ENCODE measurements at regions not wholly inside any gene's neighbourhood (a gene's known extent, or its start where the extent isn't known, plus 50 kb on each side); places are given as distances from the start of the nearest gene placed in this dataset.

- no peak for TF ChIP-seq EZH2 (IDR thresholded peaks at IDR 0.05; ENCODE audit: borderline replicate concordance, control insufficient read depth, low read depth, low read length)
- no peak for TF ChIP-seq SMC3 (IDR thresholded peaks at IDR 0.05; ENCODE audit: borderline replicate concordance, low read length)
- TF ChIP-seq GATAD2B (conservative IDR thresholded peaks at IDR 0.05; ENCODE audit: low read depth) = no peak
- TF ChIP-seq CREB1 (IDR thresholded peaks at IDR 0.05; ENCODE audit: low read depth) = no peak
Observed at GRCh38 chr3:110588906-110589305, 482.7 kb upstream of the NECTIN3 start.

All from GM12878 (cell line).